HUDEP-2 (cell line): ENCODE measurements at regions not wholly inside any gene's neighbourhood (a gene's known extent, or its start where the extent isn't known, plus 50 kb on each side); places are given as distances from the start of the nearest gene placed in this dataset.

ENCODE experiments used
- DNase-seq, 76 experiments: peaks; one replicate each; lab custom pipeline; 2025; ENCODE audit not compliant: unreplicated experiment in 76 of 76; lab: John Stamatoyannopoulos, UW

DNA sequence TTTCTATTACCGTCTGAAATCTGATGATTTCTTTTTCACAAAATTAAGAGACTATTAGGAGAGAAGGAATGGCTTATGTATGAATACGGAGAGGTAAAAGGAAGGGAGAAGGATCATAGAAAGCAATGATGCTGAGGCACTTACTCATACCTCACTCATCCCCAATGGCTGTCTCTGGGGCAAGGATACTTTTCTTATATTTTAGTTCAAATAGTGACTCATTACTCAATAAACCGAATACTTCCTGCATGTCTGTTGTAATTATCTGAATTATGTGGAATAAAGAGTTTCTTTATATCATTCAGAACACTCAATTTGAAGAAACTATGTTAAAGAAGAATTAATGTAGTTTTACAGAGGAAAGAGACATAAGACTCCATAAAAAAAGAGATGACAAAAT is 284.5 kb upstream of the NUDT12 start:
- no peak for DNase-seq

GRCh38 chr5:103842936-103843335 is 280.3 kb upstream of the NUDT12 start:
- no peak for DNase-seq

GRCh38 chr5:103840600-103840999 is 278.0 kb upstream of the NUDT12 start:
- DNase-seq: no peak

DNA sequence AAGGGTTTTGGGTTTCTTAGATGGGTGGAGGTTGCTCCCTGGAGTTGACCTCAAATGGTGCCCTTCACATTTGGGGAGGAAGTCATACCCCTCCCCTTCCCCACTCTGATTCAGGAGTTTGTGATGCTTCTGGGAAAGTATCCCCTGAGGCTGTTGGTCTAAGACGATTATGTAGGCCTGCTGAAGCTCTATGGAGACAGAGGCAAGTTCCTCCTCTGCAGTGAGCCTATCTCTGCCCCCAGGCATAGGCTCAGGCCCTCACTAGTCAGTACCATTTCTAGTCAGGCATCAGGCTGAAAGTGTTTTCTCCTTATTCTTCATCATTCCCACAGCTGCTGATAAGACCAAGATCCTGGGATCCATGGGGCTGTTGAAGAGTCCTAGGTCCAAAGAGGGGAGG is 271.6 kb upstream of the NUDT12 start:
- DNase-seq: no peak

DNA sequence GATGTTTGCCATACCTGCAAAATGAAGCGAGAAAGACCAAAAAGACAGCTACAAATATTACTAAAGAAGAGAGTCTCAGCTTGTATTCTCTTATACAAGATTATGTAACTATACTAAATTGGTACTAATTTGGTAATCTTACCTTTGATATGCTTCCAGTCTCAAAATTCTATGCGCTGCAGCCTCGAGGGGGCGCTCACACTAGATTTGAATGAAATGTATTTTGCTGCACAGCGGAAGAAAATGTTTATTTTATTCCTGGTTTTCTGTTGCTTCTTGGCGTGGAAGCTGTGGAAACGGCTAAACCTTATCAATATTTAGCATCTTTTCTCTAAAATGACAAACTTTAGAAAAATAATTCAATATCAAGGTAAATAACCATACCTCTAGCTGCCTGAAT is 267.0 kb upstream of the NUDT12 start:
- peak in 4 of 76 experiments; percentile 1 to 10 (median 3) for DNase-seq

GRCh38 chr5:103827976-103828375 is 265.4 kb upstream of the NUDT12 start:
- no peak for DNase-seq

DNA sequence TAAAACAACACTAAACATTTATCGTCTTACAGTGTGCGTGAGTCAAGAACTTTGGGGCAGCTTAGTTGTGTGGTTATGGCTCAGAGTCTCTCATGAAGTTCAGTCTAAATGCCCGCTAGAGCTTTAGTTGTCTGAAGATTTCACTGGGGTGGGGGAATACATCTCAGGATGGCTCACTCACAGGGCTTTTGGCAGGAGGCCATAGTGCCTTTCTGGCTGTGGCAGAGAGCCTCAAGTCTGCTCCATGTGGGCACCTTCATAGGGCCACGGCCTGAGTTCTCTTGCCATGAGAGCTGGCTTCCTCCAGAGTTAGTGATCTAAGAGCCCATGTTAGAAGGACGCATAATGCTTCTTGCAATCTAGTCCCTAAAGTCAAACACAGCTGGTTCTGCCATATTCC is 258.8 kb upstream of the NUDT12 start:
- DNase-seq: no peak

DNA sequence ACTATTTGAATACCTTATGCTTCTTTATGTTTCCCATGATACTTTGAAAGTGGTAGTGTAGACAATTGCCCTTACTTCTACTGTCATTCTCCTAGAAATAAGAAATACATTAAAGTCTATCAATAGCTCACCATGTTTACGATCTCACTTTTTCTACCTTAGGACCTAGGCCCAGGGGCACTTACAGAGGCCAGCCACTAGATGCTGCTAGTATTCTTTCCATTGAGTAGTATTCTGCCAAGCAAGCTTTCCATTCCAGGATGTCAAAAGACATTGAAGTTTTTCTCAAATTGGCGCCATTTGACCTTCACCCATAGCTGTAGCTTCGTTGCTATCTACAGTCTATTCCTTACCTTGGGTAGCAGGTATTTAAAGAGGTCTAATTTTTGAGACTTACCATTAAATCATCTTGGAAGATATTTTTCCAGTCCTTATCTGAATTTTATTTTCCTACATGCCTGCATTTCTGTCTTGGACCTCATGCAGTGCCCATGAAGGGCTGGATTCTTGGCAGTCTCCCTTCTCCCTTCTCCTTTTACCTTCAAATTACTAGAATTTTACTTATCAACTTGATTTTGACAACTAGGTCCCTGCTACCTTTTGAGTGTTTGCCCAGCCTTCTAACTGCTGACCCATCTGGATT is 246.0 kb upstream of the NUDT12 start:
- peak in 12 of 76 experiments; percentile 1 to 36 (median 4) for DNase-seq

- DNase-seq: no peak
These were observed 242.1 kb upstream of the NUDT12 start for GRCh38 chr5:103804711-103805110.

- no peak for DNase-seq
These were observed 239.1 kb upstream of the NUDT12 start for GRCh38 chr5:103801681-103802080.

GRCh38 chr5:103800741-103801495 is 238.3 kb upstream of the NUDT12 start:
- no peak for DNase-seq

DNA sequence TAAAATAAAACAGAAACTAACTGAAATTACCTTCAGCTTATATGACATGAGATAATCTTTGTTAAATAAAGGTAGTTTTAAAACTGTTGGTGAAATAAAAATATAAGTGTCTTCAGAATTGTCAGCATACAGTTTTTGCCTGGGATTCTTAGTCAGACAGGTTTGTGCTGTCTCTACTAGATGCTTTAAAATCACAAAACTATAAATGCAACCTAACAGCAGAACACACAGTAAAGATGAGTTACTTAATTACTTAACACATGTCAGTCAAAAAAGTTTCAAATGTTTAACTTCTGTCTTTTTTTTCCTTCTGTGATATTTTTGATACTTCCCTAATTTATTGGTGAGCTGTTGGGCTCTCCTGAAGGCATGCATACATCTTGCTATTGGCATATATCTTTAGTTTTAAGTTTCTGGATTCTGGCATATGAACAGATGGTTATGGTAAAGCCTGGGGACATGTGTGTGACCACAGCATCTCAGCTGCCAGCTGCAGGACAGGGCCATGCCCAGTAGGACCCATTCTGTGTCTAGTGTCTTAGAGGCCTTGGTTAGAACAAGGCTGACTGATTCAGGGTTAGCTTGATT is 231.1 kb upstream of the NUDT12 start:
- no peak for DNase-seq

GRCh38 chr5:103785569-103785968 is 223.0 kb upstream of the NUDT12 start:
- no peak for DNase-seq

- DNase-seq: no peak
These were observed 221.1 kb upstream of the NUDT12 start for GRCh38 chr5:103783669-103784068.

DNA sequence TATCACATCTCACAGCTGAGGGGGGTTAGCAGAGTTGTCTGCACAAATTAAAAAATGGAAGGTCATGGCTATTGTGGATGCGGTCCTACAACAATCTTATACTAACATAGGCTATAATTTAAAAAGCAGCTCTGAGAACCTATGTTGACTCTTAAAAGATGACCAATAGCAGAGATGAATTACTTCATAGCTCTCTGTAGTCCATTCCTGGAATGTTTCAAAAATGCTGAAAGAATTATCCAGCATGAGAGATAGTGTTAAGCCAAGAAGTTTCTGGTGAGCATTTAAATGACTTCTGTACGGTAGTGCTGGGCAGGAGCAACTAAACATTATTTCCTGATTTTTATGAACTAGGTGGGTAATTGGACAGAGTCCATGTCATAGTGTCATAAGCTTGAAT is 218.2 kb upstream of the NUDT12 start:
- no peak for DNase-seq

DNA sequence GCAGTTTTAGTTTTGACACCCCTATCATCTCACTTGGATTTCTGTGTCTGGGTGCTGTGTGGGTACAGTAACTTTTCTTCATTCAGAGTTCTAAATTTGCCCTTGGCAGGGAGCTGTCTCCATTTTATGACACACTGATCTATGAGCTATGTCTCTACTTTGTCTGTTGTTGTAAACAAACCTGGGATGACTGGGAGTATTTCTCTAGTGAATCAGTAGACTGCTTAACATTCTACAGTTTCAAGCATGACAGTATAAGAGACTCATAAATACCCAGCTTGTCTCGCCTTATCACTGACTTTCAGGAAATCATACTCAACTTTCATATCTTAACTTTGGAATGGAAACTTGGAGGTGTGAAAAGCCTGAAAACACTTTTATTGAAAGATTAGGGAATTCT is 212.1 kb upstream of the NUDT12 start:
- DNase-seq: no peak

DNA sequence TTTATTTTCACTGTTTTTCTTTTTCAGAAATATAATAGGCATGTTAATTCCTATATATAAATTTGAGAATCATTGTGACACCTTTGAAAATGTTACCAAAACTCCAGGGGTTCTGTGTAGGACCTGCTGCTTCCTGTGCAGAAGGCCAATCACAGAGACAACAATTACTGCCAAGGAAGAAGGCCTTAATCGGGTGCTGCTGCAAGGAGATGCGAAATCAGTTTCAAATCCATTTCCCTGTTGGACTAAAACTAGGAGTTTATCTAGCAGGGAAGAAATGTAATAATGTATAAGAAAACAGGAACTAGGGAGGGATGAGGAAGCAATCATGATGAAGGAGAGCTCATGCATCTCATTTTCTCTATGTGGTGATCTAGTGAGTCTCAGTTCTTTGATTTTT is 209.7 kb upstream of the NUDT12 start:
- no peak for DNase-seq

- DNase-seq: no peak
These were observed 201.8 kb upstream of the NUDT12 start for GRCh38 chr5:103764403-103764802.

DNA sequence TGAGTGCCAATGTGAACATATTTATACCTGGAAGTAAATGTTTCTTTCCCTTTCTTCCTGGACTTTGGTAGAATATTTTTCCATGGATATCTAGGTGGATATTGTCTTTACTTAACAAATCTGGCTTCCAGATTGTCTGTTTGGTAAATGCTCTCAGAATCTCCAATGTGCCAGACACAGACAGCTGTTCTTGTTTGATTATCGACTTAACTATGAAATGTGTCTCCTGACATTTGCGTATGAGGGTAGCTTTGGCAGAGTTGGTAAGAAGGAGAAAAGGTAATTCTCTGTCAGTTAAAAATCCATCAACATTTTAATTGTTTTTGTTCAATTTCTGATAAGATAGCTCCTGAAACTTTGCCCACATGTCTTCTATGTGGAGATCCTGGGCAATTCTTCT is 196.4 kb upstream of the NUDT12 start:
- DNase-seq: no peak

- DNase-seq: no peak
These were observed 193.4 kb upstream of the NUDT12 start for GRCh38 chr5:103755974-103756373.

GRCh38 chr5:103745353-103746065 is 182.9 kb upstream of the NUDT12 start:
- no peak for DNase-seq
